Subcutaneous abdominal adipose tissue (tissue), 5 donors: ENCODE measurements at regions not wholly inside any gene's neighbourhood (a gene's known extent, or its start where the extent isn't known, plus 50 kb on each side); places are given as distances from the start of the nearest gene placed in this dataset.

Experiments used
- H3K27ac ChIP-seq: one replicate; pipeline ENCODE4 v1.7.0; 2013; ENCODE audit warnings: low read depth, mild to moderate bottlenecking, inconsistent platforms, low read length, moderate library complexity
- H3K27me3 ChIP-seq, 5 donors: one replicate each; pipeline ENCODE4 v1.7.0; 2013; ENCODE audit warnings: low read length in 5 of 5, inconsistent platforms in 1 of 5; ENCODE audit not compliant: control insufficient read depth in 5 of 5, insufficient read depth in 4 of 5
- H3K36me3 ChIP-seq, 5 donors: one replicate each; pipeline ENCODE4 v1.7.0; 2013; ENCODE audit warnings: low read length in 5 of 5; ENCODE audit not compliant: control insufficient read depth in 5 of 5, insufficient read depth in 5 of 5
- H3K4me1 ChIP-seq, 5 donors: one replicate each; pipeline ENCODE4 v1.7.0; 2013; ENCODE audit warnings: low read length in 5 of 5, mild to moderate bottlenecking in 3 of 5, moderate library complexity in 1 of 5; ENCODE audit not compliant: control insufficient read depth in 5 of 5, insufficient read depth in 5 of 5
- H3K4me3 ChIP-seq, 5 donors: one replicate each; pipeline ENCODE4 v1.7.0; 2013; ENCODE audit warnings: low read length in 5 of 5, low read depth in 1 of 5
- H3K9ac ChIP-seq, 5 donors: one replicate each; pipeline ENCODE4 v1.7.0; 2013; ENCODE audit warnings: low read length in 5 of 5, mild to moderate bottlenecking in 4 of 5, moderate library complexity in 3 of 5
- H3K9me3 ChIP-seq, 5 donors: one replicate each; pipeline ENCODE4 v1.7.0; 2013; ENCODE audit warnings: low read length in 5 of 5; ENCODE audit not compliant: control insufficient read depth in 5 of 5
- donor health status: healthy.
- donor health status: healthy.
- donor health status: healthy.
- donor health status: healthy.
- donor health status: healthy.

GRCh38 chr16:55217392-55217791, 106.6 kb upstream of the IRX6 start:
- Histone ChIP-seq H3K36me3 (no peaks in the 10 kb centered on the region), H3K9ac (no peak overlapping the region), H3K4me3 (no peak overlapping the region), H3K4me1 (no peaks in the 10 kb centered on the region), H3K27me3 (peaks cover 0 to 4% (median 0%) of the 10 kb centered on the region in 5 donors), H3K27ac (no peak overlapping the region), H3K9me3 (no peaks in the 10 kb centered on the region)

GRCh38 chr16:55221836-55222235, 102.2 kb upstream of the IRX6 start:
- Histone ChIP-seq H3K4me1 (no peaks in the 10 kb centered on the region), H3K9ac (no peak overlapping the region), H3K4me3 (no peak overlapping the region), H3K36me3 (no peaks in the 10 kb centered on the region), H3K9me3 (peaks cover 3 to 13% (median 9%) of the 10 kb centered on the region in 5 donors), H3K27ac (no peak overlapping the region), H3K27me3 (peaks cover 0 to 6% (median 3%) of the 10 kb centered on the region in 5 donors)

- no peaks in the 10 kb centered on the region for H3K4me1 ChIP-seq
- peaks cover 3 to 17% (median 9%) of the 10 kb centered on the region in 5 donors for H3K9me3 ChIP-seq
- no peak overlapping the region for H3K27ac ChIP-seq
- H3K36me3 ChIP-seq: no peaks in the 10 kb centered on the region
- H3K4me3 ChIP-seq: no peak overlapping the region
- H3K9ac ChIP-seq: no peak overlapping the region
- peaks cover 0 to 11% (median 3%) of the 10 kb centered on the region in 5 donors for H3K27me3 ChIP-seq
These were observed 101.5 kb upstream of the IRX6 start for GRCh38 chr16:55222486-55222885.

DNA sequence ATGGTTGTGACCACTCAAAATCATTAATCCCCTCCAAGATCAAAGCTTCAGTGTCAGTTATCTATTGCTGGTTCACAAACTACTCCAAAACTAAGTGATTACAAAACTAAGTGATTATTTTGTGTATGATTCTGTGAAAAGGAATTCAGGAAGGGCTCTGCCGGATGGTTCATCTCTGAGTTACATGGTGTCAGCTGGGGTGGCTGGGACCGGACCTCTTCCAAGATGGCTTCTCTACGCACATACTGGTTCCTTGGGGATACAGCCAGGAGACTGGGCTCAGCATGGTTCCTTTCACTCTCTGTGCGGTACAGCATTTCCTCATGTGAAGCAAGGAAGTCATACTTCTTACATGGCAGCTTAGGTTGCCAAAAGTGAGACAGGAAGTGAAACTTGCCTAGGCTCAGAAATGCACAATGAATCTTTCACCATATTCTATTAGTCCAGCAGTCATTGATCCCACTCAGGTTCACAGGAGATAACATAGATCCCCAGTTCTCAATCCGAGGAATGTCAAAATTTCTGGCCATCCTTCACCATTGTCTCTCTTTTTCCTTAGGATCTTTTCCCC, 97.9 kb upstream of the IRX6 start:
- no peak overlapping the region for H3K4me3 ChIP-seq

GRCh38 chr16:55232822-55233221, 91.2 kb upstream of the IRX6 start:
- Histone ChIP-seq H3K9me3 (peaks cover 0 to 2% (median 0%) of the 10 kb centered on the region in 5 donors), H3K4me3 (no peak overlapping the region), H3K9ac (no peak overlapping the region), H3K4me1 (no peaks in the 10 kb centered on the region), H3K36me3 (no peaks in the 10 kb centered on the region), H3K27me3 (peaks cover 0 to 5% (median 2%) of the 10 kb centered on the region in 5 donors), H3K27ac (no peak overlapping the region)

More for the DNA sequence above, 97.9 kb upstream of the IRX6 start:
- H3K36me3 ChIP-seq: no peaks in the 10 kb centered on the region
- H3K9me3 ChIP-seq: peaks cover 3 to 17% (median 9%) of the 10 kb centered on the region in 5 donors
- peaks cover 0 to 11% (median 0%) of the 10 kb centered on the region in 5 donors for H3K27me3 ChIP-seq
- H3K9ac ChIP-seq: no peak overlapping the region
- H3K4me1 ChIP-seq: no peaks in the 10 kb centered on the region
- no peak overlapping the region for H3K27ac ChIP-seq

DNA sequence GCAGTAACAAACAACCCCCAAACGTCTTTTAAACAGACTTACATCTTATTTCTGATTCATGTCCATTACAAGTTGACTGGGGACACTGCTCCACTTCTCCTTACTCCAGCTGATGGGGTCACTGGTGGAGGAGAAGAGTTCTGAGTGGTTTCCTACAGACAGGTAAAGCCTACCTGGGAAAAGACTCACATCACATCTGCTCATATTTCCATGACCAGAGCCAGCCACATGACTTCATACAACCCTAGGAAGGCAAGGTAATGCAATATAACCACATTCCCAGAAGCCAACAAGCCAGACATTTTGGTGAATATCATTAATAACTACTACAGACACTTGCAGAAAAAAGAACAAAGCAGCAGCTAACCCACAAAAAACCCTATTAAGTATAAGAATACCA, 90.5 kb upstream of the IRX6 start:
- Histone ChIP-seq H3K9me3 (peaks cover 0 to 2% (median 0%) of the 10 kb centered on the region in 5 donors), H3K4me1 (no peaks in the 10 kb centered on the region), H3K27ac (no peak overlapping the region), H3K9ac (no peak overlapping the region), H3K4me3 (no peak overlapping the region), H3K36me3 (no peaks in the 10 kb centered on the region), H3K27me3 (peaks cover 0 to 5% (median 2%) of the 10 kb centered on the region in 5 donors)

DNA sequence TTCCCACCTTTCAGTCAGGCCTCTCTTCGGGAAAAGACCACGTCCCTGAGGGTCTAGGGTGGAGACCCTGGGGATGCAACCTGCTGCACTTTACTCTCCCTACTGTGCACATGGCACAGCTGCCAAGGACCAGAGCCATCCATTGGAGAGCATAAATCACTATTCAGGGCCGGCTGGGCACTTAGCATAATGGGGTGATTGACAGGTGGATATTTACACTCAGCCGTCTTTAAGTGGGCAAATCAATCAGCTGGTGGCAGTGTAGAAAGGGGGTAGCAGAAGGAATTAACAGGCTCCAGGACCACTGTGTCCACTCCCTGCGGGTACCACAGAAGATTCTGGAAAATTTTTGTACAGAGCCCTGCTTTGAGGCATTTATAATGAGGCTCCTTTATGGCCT, 87.3 kb upstream of the IRX6 start:
- Histone ChIP-seq H3K4me3 (no peak overlapping the region), H3K27ac (no peak overlapping the region), H3K9ac (no peak overlapping the region), H3K4me1 (no peaks in the 10 kb centered on the region), H3K27me3 (peaks cover 0 to 5% (median 3%) of the 10 kb centered on the region in 5 donors), H3K36me3 (no peaks in the 10 kb centered on the region), H3K9me3 (peaks cover 0 to 2% (median 0%) of the 10 kb centered on the region in 5 donors)

- Histone ChIP-seq H3K9ac (no peak overlapping the region), H3K27me3 (peaks cover 0 to 5% (median 3%) of the 10 kb centered on the region in 5 donors), H3K9me3 (no peaks in the 10 kb centered on the region), H3K4me3 (no peak overlapping the region), H3K4me1 (no peaks in the 10 kb centered on the region), H3K27ac (no peak overlapping the region), H3K36me3 (no peaks in the 10 kb centered on the region)
These were observed 84.3 kb upstream of the IRX6 start for GRCh38 chr16:55239723-55240122.

GRCh38 chr16:55240888-55241287, 83.1 kb upstream of the IRX6 start:
- Histone ChIP-seq H3K4me3 (no peak overlapping the region), H3K27ac (no peak overlapping the region)

GRCh38 chr16:55242667-55243066, 81.3 kb upstream of the IRX6 start:
- Histone ChIP-seq H3K4me1 (no peaks in the 10 kb centered on the region), H3K27me3 (peaks cover 0 to 12% (median 0%) of the 10 kb centered on the region in 5 donors)

More at GRCh38 chr16:55240888-55241287, 83.1 kb upstream of the IRX6 start:
- Histone ChIP-seq H3K9ac (no peak overlapping the region), H3K27me3 (peaks cover 0 to 12% (median 3%) of the 10 kb centered on the region in 5 donors), H3K4me1 (no peaks in the 10 kb centered on the region), H3K36me3 (no peaks in the 10 kb centered on the region), H3K9me3 (no peaks in the 10 kb centered on the region)

More at GRCh38 chr16:55242667-55243066, 81.3 kb upstream of the IRX6 start:
- Histone ChIP-seq H3K9me3 (no peaks in the 10 kb centered on the region), H3K27ac (no peak overlapping the region), H3K9ac (no peak overlapping the region), H3K36me3 (no peaks in the 10 kb centered on the region), H3K4me3 (no peak overlapping the region)
